ENCODE measurements at regions not wholly inside any gene's neighbourhood (a gene's known extent, or its start where the extent isn't known, plus 50 kb on each side); places are given as distances from the start of the nearest gene placed in this dataset.

DNA sequence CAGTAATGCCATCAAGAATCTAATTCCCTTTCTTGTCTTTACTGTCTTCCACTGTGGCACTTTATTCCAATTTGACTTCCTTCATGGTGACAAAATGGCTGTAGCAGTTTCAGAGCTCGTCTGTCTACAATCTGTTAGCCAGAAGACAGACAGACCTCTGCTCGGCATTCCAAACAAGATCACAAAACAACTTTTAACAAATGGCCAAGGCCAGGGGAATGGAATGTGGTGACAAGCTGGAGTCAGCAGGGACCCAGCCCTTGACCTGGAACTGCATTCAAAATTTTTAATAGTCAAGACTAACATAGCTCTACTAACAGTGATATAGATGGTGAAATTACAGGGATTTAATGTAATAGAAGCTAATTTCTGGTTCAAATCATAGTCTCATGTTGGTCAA is 637.2 kb downstream of the ETS1 start:
- no peak for ATAC-seq
- Histone ChIP-seq H3K79me2 (replicated peaks; ENCODE audit: insufficient read depth) (no peaks in the 10 kb centered on the region), H3K36me3 (ENCODE audit: insufficient read depth) (no peaks in the 10 kb centered on the region), H4K20me1 (replicated peaks; ENCODE audit: insufficient read depth) (no peaks in the 10 kb centered on the region), H3K27me3 (ENCODE audit: insufficient read depth) (no peaks in the 10 kb centered on the region), H3K4me2 (no peak overlapping the region), H2AFZ (no peak overlapping the region), H3K4me3 (no peak overlapping the region), H3K4me1 (ENCODE audit: insufficient read depth) (peaks cover 11% of the 10 kb centered on the region), H3K27ac (ENCODE audit: low read depth) (no peak overlapping the region), H3F3A (replicated peaks; ENCODE audit: low read depth) (no peaks in the 10 kb centered on the region), H3K9me2 (ENCODE audit: insufficient read depth) (0 out of 2 replicates have a peak, but pooled peaks cover 2% of the 10 kb centered on the region)
- H3K27ac Mint-ChIP-seq, result no peak overlapping the region
- no peaks in the 10 kb centered on the region for H3K27me3 Mint-ChIP-seq (ENCODE audit: insufficient read depth, low read depth, poor library complexity)
- peaks cover 6% of the 10 kb centered on the region; the same call in 2 of the 3 replicates for H3K9me3 Mint-ChIP-seq
- no peak overlapping the region for H3K4me3 Mint-ChIP-seq
- peaks cover 5% of the 10 kb centered on the region; the same call in 1 of the 3 replicates for H3K36me3 Mint-ChIP-seq (ENCODE audit: low read depth)
- no peak for TF ChIP-seq ZNF331 (CRISPR knock-in tag; IDR thresholded peaks at IDR 0.05; ENCODE audit: low read depth)
- TF ChIP-seq POLR2AphosphoS5 (IDR thresholded peaks at IDR 0.05; ENCODE audit: low read depth), result no peak
- no peak for TF ChIP-seq ZNF114 (CRISPR knock-in tag; IDR thresholded peaks at IDR 0.05)
- TF ChIP-seq, protein P1, sequence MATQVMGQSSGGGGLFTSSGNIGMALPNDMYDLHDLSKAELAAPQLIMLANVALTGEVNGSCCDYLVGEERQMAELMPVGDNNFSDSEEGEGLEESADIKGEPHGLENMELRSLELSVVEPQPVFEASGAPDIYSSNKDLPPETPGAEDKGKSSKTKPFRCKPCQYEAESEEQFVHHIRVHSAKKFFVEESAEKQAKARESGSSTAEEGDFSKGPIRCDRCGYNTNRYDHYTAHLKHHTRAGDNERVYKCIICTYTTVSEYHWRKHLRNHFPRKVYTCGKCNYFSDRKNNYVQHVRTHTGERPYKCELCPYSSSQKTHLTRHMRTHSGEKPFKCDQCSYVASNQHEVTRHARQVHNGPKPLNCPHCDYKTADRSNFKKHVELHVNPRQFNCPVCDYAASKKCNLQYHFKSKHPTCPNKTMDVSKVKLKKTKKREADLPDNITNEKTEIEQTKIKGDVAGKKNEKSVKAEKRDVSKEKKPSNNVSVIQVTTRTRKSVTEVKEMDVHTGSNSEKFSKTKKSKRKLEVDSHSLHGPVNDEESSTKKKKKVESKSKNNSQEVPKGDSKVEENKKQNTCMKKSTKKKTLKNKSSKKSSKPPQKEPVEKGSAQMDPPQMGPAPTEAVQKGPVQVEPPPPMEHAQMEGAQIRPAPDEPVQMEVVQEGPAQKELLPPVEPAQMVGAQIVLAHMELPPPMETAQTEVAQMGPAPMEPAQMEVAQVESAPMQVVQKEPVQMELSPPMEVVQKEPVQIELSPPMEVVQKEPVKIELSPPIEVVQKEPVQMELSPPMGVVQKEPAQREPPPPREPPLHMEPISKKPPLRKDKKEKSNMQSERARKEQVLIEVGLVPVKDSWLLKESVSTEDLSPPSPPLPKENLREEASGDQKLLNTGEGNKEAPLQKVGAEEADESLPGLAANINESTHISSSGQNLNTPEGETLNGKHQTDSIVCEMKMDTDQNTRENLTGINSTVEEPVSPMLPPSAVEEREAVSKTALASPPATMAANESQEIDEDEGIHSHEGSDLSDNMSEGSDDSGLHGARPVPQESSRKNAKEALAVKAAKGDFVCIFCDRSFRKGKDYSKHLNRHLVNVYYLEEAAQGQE (IDR thresholded peaks at IDR 0.05; ENCODE audit: unreplicated experiment), result no peak
- TF ChIP-seq, protein P2, sequence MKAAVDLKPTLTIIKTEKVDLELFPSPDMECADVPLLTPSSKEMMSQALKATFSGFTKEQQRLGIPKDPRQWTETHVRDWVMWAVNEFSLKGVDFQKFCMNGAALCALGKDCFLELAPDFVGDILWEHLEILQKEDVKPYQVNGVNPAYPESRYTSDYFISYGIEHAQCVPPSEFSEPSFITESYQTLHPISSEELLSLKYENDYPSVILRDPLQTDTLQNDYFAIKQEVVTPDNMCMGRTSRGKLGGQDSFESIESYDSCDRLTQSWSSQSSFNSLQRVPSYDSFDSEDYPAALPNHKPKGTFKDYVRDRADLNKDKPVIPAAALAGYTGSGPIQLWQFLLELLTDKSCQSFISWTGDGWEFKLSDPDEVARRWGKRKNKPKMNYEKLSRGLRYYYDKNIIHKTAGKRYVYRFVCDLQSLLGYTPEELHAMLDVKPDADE (IDR thresholded peaks at IDR 0.05), result no peak
- TF ChIP-seq, protein P3, sequence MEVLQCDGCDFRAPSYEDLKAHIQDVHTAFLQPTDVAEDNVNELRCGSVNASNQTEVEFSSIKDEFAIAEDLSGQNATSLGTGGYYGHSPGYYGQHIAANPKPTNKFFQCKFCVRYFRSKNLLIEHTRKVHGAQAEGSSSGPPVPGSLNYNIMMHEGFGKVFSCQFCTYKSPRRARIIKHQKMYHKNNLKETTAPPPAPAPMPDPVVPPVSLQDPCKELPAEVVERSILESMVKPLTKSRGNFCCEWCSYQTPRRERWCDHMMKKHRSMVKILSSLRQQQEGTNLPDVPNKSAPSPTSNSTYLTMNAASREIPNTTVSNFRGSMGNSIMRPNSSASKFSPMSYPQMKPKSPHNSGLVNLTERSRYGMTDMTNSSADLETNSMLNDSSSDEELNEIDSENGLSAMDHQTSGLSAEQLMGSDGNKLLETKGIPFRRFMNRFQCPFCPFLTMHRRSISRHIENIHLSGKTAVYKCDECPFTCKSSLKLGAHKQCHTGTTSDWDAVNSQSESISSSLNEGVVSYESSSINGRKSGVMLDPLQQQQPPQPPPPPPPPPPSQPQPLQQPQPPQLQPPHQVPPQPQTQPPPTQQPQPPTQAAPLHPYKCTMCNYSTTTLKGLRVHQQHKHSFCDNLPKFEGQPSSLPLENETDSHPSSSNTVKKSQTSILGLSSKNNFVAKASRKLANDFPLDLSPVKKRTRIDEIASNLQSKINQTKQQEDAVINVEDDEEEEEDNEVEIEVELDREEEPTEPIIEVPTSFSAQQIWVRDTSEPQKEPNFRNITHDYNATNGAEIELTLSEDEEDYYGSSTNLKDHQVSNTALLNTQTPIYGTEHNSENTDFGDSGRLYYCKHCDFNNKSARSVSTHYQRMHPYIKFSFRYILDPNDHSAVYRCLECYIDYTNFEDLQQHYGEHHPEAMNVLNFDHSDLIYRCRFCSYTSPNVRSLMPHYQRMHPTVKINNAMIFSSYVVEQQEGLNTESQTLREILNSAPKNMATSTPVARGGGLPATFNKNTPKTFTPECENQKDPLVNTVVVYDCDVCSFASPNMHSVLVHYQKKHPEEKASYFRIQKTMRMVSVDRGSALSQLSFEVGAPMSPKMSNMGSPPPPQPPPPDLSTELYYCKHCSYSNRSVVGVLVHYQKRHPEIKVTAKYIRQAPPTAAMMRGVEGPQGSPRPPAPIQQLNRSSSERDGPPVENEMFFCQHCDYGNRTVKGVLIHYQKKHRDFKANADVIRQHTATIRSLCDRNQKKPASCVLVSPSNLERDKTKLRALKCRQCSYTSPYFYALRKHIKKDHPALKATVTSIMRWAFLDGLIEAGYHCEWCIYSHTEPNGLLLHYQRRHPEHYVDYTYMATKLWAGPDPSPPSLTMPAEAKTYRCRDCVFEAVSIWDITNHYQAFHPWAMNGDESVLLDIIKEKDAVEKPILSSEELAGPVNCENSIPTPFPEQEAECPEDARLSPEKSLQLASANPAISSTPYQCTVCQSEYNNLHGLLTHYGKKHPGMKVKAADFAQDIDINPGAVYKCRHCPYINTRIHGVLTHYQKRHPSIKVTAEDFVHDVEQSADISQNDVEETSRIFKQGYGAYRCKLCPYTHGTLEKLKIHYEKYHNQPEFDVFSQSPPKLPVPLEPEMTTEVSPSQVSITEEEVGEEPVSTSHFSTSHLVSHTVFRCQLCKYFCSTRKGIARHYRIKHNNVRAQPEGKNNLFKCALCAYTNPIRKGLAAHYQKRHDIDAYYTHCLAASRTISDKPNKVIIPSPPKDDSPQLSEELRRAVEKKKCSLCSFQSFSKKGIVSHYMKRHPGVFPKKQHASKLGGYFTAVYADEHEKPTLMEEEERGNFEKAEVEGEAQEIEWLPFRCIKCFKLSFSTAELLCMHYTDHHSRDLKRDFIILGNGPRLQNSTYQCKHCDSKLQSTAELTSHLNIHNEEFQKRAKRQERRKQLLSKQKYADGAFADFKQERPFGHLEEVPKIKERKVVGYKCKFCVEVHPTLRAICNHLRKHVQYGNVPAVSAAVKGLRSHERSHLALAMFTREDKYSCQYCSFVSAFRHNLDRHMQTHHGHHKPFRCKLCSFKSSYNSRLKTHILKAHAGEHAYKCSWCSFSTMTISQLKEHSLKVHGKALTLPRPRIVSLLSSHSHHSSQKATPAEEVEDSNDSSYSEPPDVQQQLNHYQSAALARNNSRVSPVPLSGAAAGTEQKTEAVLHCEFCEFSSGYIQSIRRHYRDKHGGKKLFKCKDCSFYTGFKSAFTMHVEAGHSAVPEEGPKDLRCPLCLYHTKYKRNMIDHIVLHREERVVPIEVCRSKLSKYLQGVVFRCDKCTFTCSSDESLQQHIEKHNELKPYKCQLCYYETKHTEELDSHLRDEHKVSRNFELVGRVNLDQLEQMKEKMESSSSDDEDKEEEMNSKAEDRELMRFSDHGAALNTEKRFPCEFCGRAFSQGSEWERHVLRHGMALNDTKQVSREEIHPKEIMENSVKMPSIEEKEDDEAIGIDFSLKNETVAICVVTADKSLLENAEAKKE (CRISPR knock-in tag; IDR thresholded peaks at IDR 0.05), result no peak
- TF ChIP-seq STAT1 (IDR thresholded peaks at IDR 0.05; ENCODE audit: unreplicated experiment), result no peak
- TF ChIP-seq NANOG (IDR thresholded peaks at IDR 0.05; ENCODE audit: borderline replicate concordance), result no peak
- no peak for TF ChIP-seq JUNB (IDR thresholded peaks at IDR 0.05; ENCODE audit: unreplicated experiment)
- no peak for TF ChIP-seq EZH2 (IDR thresholded peaks at IDR 0.05; ENCODE audit: low read depth, unreplicated experiment)
- TF ChIP-seq CREB1 (CRISPR knock-in tag; IDR thresholded peaks at IDR 0.05; ENCODE audit: low read depth), result no peak
- TF ChIP-seq, protein P4, sequence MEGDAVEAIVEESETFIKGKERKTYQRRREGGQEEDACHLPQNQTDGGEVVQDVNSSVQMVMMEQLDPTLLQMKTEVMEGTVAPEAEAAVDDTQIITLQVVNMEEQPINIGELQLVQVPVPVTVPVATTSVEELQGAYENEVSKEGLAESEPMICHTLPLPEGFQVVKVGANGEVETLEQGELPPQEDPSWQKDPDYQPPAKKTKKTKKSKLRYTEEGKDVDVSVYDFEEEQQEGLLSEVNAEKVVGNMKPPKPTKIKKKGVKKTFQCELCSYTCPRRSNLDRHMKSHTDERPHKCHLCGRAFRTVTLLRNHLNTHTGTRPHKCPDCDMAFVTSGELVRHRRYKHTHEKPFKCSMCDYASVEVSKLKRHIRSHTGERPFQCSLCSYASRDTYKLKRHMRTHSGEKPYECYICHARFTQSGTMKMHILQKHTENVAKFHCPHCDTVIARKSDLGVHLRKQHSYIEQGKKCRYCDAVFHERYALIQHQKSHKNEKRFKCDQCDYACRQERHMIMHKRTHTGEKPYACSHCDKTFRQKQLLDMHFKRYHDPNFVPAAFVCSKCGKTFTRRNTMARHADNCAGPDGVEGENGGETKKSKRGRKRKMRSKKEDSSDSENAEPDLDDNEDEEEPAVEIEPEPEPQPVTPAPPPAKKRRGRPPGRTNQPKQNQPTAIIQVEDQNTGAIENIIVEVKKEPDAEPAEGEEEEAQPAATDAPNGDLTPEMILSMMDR (conservative IDR thresholded peaks at IDR 0.05; ENCODE audit: low read depth in 2 of 2), result no peak
- no peak for TF ChIP-seq EZH2phosphoT487 (IDR thresholded peaks at IDR 0.05; ENCODE audit: unreplicated experiment)
- no peak for DNase-seq (ENCODE audit: low spot score)
- peaks cover 9% of the 10 kb centered on the region; the same call in 2 of the 3 replicates for H3K4me1 Mint-ChIP-seq

Measured in GM23338 (cell line).